CD4-positive, alpha-beta memory T cell (primary cell): ENCODE measurements at regions not wholly inside any gene's neighbourhood (a gene's known extent, or its start where the extent isn't known, plus 50 kb on each side); places are given as distances from the start of the nearest gene placed in this dataset.

Experiments used
- CTCF ChIA-PET: fragments of 350-600 bp; sonication (Branson Sonifier 250); formaldehyde crosslinking; loops from one replicate; lab custom pipeline; 2021; ENCODE audit warnings: inconsistent platforms; ENCODE audit not compliant: partially characterized antibody; lab: Charles Lee
- POLR2A ChIA-PET: fragments of 350-600 bp; sonication (Branson Sonifier 250); formaldehyde crosslinking; loops from one replicate; lab custom pipeline; 2021; ENCODE audit not compliant: partially characterized antibody; lab: Charles Lee
- DNase-seq, 5 donors: peaks; one replicate each; pipeline versions ENCODE4 v3.0.0 to v3.0.0-alpha.2; 2020 to 2022; ENCODE audit warnings: mixed read lengths in 1 of 5
- H3K27ac ChIP-seq: one replicate; pipeline ENCODE4 v1.7.0; 2013; ENCODE audit warnings: low read depth, low read length
- H3K27me3 ChIP-seq: 2 replicates; pipeline ENCODE4 v1.7.0; 2013; ENCODE audit warnings: mild to moderate bottlenecking, low read length, moderate library complexity; ENCODE audit not compliant: insufficient read depth
- H3K36me3 ChIP-seq: 2 replicates; pipeline ENCODE4 v1.7.0; 2013; ENCODE audit warnings: mild to moderate bottlenecking, low read length, moderate library complexity; ENCODE audit not compliant: insufficient read depth
- H3K4me1 ChIP-seq: 2 replicates; pipeline ENCODE4 v1.7.0; 2013; ENCODE audit warnings: mild to moderate bottlenecking, low read length, moderate library complexity; ENCODE audit not compliant: insufficient read depth
- H3K4me3 ChIP-seq, 2 donors: one replicate each; pipeline ENCODE4 v1.7.0; 2013; ENCODE audit warnings: low read length in 2 of 2, mild to moderate bottlenecking in 1 of 2
- H3K9me3 ChIP-seq, 2 donors: one replicate each; pipeline ENCODE4 v1.7.0; 2013; ENCODE audit warnings: low read length in 2 of 2, control low read depth in 1 of 2; ENCODE audit not compliant: control insufficient read depth in 1 of 2
- H3K27ac Mint-ChIP-seq, 7 donors: one replicate each; pipeline ENCODE4 v1.8.0; 2020 to 2021; ENCODE audit warnings: mixed read lengths in 7 of 7, mild to moderate bottlenecking in 6 of 7, inconsistent platforms in 3 of 7, moderate library complexity in 3 of 7
- H3K27me3 Mint-ChIP-seq, 2 donors: one replicate each; pipeline ENCODE4 v1.8.0; 2020 to 2021; ENCODE audit warnings: mixed read lengths in 2 of 2
- H3K36me3 Mint-ChIP-seq, 2 donors: one replicate each; pipeline ENCODE4 v1.8.0; 2020 to 2021; ENCODE audit warnings: mixed read lengths in 2 of 2, inconsistent platforms in 1 of 2, mild to moderate bottlenecking in 1 of 2
- H3K4me1 Mint-ChIP-seq, 4 donors: one replicate each; pipeline ENCODE4 v1.8.0; 2020 to 2021; ENCODE audit warnings: mixed read lengths in 4 of 4, mild to moderate bottlenecking in 1 of 4
- H3K4me3 Mint-ChIP-seq, 8 donors: one replicate each; pipeline ENCODE4 v1.8.0; 2020 to 2021; ENCODE audit warnings: mixed read lengths in 8 of 8, mild to moderate bottlenecking in 7 of 8, moderate library complexity in 6 of 8, inconsistent platforms in 3 of 8
- H3K9me3 Mint-ChIP-seq, 8 donors: one replicate each; pipeline ENCODE4 v1.8.0; 2020 to 2021; ENCODE audit warnings: mixed read lengths in 8 of 8, mild to moderate bottlenecking in 5 of 8, inconsistent platforms in 3 of 8, moderate library complexity in 1 of 8
- intact Hi-C: fragments of 100-400 bp; cut with micrococcal nuclease; formaldehyde crosslinking; loops from one replicate; pipeline ENCODE4 v1.15.1; 2023

DNA sequence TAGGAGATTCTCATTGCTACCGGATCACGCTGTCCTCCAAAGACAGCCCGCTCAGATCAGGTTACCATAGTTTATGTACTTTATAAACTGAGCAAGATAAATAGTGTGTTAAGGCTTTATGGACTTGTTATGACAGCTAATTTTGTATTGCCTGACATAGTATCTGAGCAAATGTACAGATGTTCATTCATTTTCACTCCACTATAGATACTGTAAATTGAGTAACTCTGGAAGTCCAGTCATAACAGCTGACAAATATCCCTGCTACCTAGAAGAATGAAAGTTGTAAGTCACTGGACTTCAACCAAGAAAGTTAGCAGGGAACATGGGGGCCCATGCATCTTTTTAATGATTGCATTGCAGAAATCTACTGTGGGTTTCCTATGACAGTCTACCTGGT lies 292.4 kb upstream of the ADAMTS16 start:
- Histone ChIP-seq H3K27ac (no peak overlapping the region), H3K4me1 (no peaks in the 10 kb centered on the region), H3K36me3 (no peaks in the 10 kb centered on the region), H3K9me3 (no peaks in the 10 kb centered on the region), H3K4me3 (no peak overlapping the region), H3K27me3 (no peaks in the 10 kb centered on the region)
- ChIA-PET POLR2A (no interaction called here), CTCF (no interaction called here)
- Mint-ChIP-seq H3K27ac (no peak overlapping the region), H3K27me3 (no peaks in the 10 kb centered on the region), H3K36me3 (no peaks in the 10 kb centered on the region), H3K9me3 (peaks cover 0 to 10% (median 6%) of the 10 kb centered on the region in 8 donors), H3K4me1 (no peaks in the 10 kb centered on the region), H3K4me3 (no peak overlapping the region)
- DNase-seq = no peak
- intact Hi-C loops = no loop called here

DNA sequence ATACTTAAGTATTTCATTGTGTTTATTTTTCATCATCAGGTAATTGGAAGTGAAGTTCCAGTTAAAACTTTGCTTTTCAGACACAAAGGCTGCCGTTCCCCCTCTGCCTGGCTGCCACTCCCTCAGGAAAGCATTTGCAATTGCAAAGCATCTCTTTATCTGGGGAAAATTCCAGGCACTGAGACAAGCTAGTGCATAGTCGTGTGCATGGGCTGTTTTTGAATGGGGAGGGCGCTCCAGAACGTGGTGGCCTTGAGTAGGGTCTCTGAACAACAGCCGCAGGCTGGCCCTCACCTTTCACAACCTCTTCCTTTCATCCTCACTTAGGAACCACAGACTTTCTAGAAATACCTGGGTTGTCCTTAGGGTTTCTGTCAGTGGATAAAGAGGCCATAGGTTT lies 285.1 kb upstream of the ADAMTS16 start:
- no peaks in the 10 kb centered on the region for H3K27me3 Mint-ChIP-seq
- no peaks in the 10 kb centered on the region for H3K36me3 ChIP-seq
- intact Hi-C loops = no loop called here
- no peaks in the 10 kb centered on the region for H3K4me1 Mint-ChIP-seq
- H3K27me3 ChIP-seq = no peaks in the 10 kb centered on the region
- H3K9me3 Mint-ChIP-seq = peaks cover 0 to 6% (median 1%) of the 10 kb centered on the region in 8 donors
- H3K4me3 ChIP-seq = no peak overlapping the region
- H3K27ac Mint-ChIP-seq = no peak overlapping the region
- no peak overlapping the region for H3K27ac ChIP-seq
- DNase-seq = no peak
- CTCF ChIA-PET = no interaction called here
- POLR2A ChIA-PET = no interaction called here
- no peaks in the 10 kb centered on the region for H3K9me3 ChIP-seq
- H3K4me3 Mint-ChIP-seq = no peak overlapping the region
- H3K36me3 Mint-ChIP-seq = no peaks in the 10 kb centered on the region
- no peaks in the 10 kb centered on the region for H3K4me1 ChIP-seq

DNA sequence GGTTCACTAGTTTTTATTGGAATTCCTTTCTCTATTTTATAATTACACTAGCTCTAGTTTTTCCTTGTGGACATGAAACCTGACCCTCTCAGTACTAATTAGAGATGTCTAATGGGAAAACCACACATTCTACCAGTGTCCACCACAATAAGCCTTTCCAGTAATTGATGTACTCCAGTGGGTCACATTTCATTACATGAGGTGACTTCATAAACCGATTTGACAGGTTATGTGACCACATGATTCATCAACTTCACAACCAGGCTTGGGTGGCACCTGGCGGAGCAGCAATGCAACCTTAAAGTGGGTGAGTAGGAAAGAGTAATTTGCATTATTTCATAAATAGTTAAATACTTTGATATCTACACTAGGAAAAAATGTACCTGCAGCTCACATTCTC lies 284.2 kb upstream of the ADAMTS16 start:
- ChIA-PET POLR2A (no interaction called here), CTCF (no interaction called here)
- Mint-ChIP-seq H3K4me3 (no peak overlapping the region), H3K27ac (no peak overlapping the region), H3K9me3 (peaks cover 0 to 5% (median 1%) of the 10 kb centered on the region in 8 donors), H3K36me3 (no peaks in the 10 kb centered on the region), H3K27me3 (no peaks in the 10 kb centered on the region), H3K4me1 (no peaks in the 10 kb centered on the region)
- intact Hi-C loops = no loop called here
- Histone ChIP-seq H3K27ac (no peak overlapping the region), H3K36me3 (no peaks in the 10 kb centered on the region), H3K27me3 (no peaks in the 10 kb centered on the region), H3K9me3 (no peaks in the 10 kb centered on the region), H3K4me3 (no peak overlapping the region), H3K4me1 (no peaks in the 10 kb centered on the region)
- DNase-seq = no peak

DNA sequence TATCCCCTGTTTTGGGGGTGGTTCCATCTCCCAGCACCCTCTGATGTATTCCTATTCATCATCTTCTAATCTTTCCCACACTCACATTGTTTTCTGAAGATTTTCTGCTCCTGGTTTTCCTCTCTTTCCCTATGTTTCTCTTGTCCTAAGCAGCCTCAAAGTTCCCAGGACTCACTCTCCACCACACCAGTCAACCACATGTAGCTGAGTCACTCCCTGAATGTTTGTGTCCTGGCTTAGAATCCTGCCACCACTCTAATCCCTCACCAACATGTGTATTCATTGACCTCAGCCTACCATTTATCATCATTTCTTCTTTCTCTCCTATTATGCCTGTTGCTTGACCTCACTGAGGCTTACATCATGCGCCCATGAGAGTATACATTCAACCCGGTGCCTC lies 282.4 kb upstream of the ADAMTS16 start:
- Histone ChIP-seq H3K27ac (no peak overlapping the region), H3K27me3 (no peaks in the 10 kb centered on the region), H3K4me3 (no peak overlapping the region), H3K4me1 (no peaks in the 10 kb centered on the region), H3K36me3 (no peaks in the 10 kb centered on the region), H3K9me3 (no peaks in the 10 kb centered on the region)
- no peak for DNase-seq
- peaks cover 0 to 5% (median 0%) of the 10 kb centered on the region in 8 donors for H3K9me3 Mint-ChIP-seq
- no peak overlapping the region for H3K4me3 Mint-ChIP-seq
- H3K36me3 Mint-ChIP-seq = no peaks in the 10 kb centered on the region
- H3K4me1 Mint-ChIP-seq = no peaks in the 10 kb centered on the region
- H3K27ac Mint-ChIP-seq = no peak overlapping the region
- H3K27me3 Mint-ChIP-seq = no peaks in the 10 kb centered on the region
- ChIA-PET CTCF (no interaction called here), POLR2A (no interaction called here)
- intact Hi-C loops = no loop called here

DNA sequence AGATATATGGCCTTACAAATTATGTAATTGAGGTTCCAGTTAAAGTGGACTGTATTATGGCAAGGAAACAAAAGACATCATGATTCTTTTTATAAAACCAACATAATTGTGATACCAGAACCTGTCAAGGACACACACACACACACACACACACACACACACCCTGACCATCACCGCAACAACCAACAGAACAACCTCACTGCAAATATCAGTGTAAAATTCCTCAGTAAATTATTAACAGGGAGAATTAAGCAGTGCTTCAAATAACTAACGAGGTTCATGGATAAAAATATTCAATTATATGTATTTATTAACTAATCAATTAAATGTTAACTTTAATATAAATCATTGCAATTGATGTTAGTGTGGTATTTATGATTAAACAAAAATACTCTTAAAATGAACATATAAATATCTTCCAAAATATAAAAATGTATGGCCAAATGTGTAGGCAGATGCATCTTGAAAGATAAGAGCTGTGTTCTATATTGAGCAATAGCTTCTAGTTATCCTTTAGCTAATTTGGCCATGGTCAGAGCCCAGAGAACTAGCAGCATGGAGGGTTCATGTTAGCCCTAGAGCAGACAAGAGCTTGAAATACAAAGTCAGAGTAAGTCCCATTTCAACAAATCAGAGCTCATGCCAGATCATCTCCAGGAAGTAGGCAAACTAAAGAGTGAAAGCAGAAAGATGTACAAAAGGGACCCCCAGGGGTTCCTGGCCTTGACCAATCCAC lies 280.5 kb upstream of the ADAMTS16 start:
- H3K9me3 Mint-ChIP-seq = peaks cover 0 to 5% (median 0%) of the 10 kb centered on the region in 8 donors
- H3K36me3 Mint-ChIP-seq = no peaks in the 10 kb centered on the region
- ChIA-PET CTCF (no interaction called here), POLR2A (no interaction called here)
- no peak overlapping the region for H3K27ac Mint-ChIP-seq
- Histone ChIP-seq H3K27ac (no peak overlapping the region), H3K36me3 (no peaks in the 10 kb centered on the region), H3K27me3 (no peaks in the 10 kb centered on the region), H3K9me3 (no peaks in the 10 kb centered on the region), H3K4me3 (no peak overlapping the region), H3K4me1 (no peaks in the 10 kb centered on the region)
- H3K27me3 Mint-ChIP-seq = no peaks in the 10 kb centered on the region
- intact Hi-C loops = loop anchor here (10.0 kb wide), 1 partner anchor 555 kb away; no protein-coding TSS in a partner anchor
- no peak overlapping the region for H3K4me3 Mint-ChIP-seq
- DNase-seq = no peak
- H3K4me1 Mint-ChIP-seq = no peaks in the 10 kb centered on the region

GRCh38 chr5:4860631-4861030 lies 279.5 kb upstream of the ADAMTS16 start:
- H3K27ac ChIP-seq = no peak overlapping the region
- no peak overlapping the region for H3K4me3 ChIP-seq
- Mint-ChIP-seq H3K27me3 (no peaks in the 10 kb centered on the region), H3K27ac (no peak overlapping the region), H3K9me3 (peaks cover 0 to 12% (median 1%) of the 10 kb centered on the region in 8 donors), H3K4me3 (no peak overlapping the region), H3K4me1 (no peaks in the 10 kb centered on the region), H3K36me3 (no peaks in the 10 kb centered on the region)
- DNase-seq = no peak
- no peaks in the 10 kb centered on the region for H3K9me3 ChIP-seq
- CTCF ChIA-PET = no interaction called here
- POLR2A ChIA-PET = no interaction called here
- no peaks in the 10 kb centered on the region for H3K36me3 ChIP-seq
- H3K4me1 ChIP-seq = no peaks in the 10 kb centered on the region
- intact Hi-C loops = loop anchor here (10.0 kb wide), 1 partner anchor 554 kb away; no protein-coding TSS in a partner anchor
- H3K27me3 ChIP-seq = no peaks in the 10 kb centered on the region

DNA sequence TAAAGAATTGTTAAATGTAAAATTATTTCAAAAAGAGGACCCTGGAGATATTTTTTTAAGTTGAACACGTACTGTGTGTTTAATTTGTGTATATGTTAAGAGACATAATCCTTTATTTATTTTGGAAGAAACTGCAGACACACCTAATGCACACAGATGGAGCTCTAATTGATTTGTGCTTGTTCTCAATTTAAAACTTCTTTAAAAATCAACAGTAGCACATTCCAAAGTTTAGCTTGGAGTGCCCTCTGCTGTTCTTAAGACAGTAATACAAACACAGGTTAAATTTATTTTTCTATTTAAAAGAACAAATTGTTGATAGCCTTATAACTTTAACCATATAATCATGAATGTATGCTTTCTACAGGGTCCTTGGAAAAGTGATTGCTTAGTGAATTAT lies 277.6 kb upstream of the ADAMTS16 start:
- no peaks in the 10 kb centered on the region for H3K36me3 ChIP-seq
- H3K9me3 Mint-ChIP-seq = peaks cover 0 to 15% (median 3%) of the 10 kb centered on the region in 8 donors
- no peak overlapping the region for H3K4me3 Mint-ChIP-seq
- H3K27ac Mint-ChIP-seq = no peak overlapping the region
- H3K4me1 ChIP-seq = no peaks in the 10 kb centered on the region
- no peaks in the 10 kb centered on the region for H3K9me3 ChIP-seq
- ChIA-PET CTCF (no interaction called here), POLR2A (no interaction called here)
- no peaks in the 10 kb centered on the region for H3K4me1 Mint-ChIP-seq
- no peaks in the 10 kb centered on the region for H3K27me3 Mint-ChIP-seq
- H3K27me3 ChIP-seq = no peaks in the 10 kb centered on the region
- DNase-seq = no peak
- H3K36me3 Mint-ChIP-seq = no peaks in the 10 kb centered on the region
- no peak overlapping the region for H3K27ac ChIP-seq
- no peak overlapping the region for H3K4me3 ChIP-seq
- intact Hi-C loops = loop anchor here (10.0 kb wide), 1 partner anchor 552 kb away; no protein-coding TSS in a partner anchor
